GM23338 (cell line): ENCODE measurements at regions not wholly inside any gene's neighbourhood (a gene's known extent, or its start where the extent isn't known, plus 50 kb on each side); places are given as distances from the start of the nearest gene placed in this dataset.

Experiments used
- ATAC-seq: fragments of 200-7000 bp; cut with Tn5 transposase; 3 replicates; pipeline ENCODE4 v1.9.1; 2020
- DNase-seq: peaks from one replicate; pipeline ENCODE4 v3.0.0-alpha.2; 2015; ENCODE audit warnings: low spot score
- H2AFZ ChIP-seq: fragments of 200-600 bp; sonication (generic); 2 replicates; pipeline ENCODE4 v1.8.0; 2016; ENCODE audit warnings: antibody characterized with exemption, mild to moderate bottlenecking, moderate library complexity
- H3F3A ChIP-seq: fragments of 200-600 bp; sonication (generic); replicated peaks from 2 replicates; pipeline ENCODE4 v1.8.0; 2017; ENCODE audit warnings: antibody characterized with exemption, mixed run types, low read depth
- H3K27ac ChIP-seq: fragments of 200-600 bp; sonication (generic); 2 replicates; pipeline ENCODE4 v1.6.1; 2016; ENCODE audit warnings: low read depth
- H3K27me3 ChIP-seq: fragments of 200-600 bp; sonication (generic); 2 replicates; pipeline ENCODE4 v1.8.0; 2016; ENCODE audit warnings: mild to moderate bottlenecking, mixed run types, moderate library complexity; ENCODE audit not compliant: insufficient read depth
- H3K36me3 ChIP-seq: fragments of 200-600 bp; sonication (generic); 2 replicates; pipeline ENCODE4 v1.8.0; 2016; ENCODE audit warnings: mild to moderate bottlenecking; ENCODE audit not compliant: insufficient read depth
- H3K4me1 ChIP-seq: fragments of 200-600 bp; sonication (generic); 2 replicates; pipeline ENCODE4 v1.8.0; 2016; ENCODE audit warnings: mild to moderate bottlenecking, moderate library complexity; ENCODE audit not compliant: insufficient read depth
- H3K4me2 ChIP-seq: fragments of 200-600 bp; sonication (generic); 2 replicates; pipeline ENCODE4 v1.7.1; 2017; ENCODE audit warnings: mixed run types
- H3K4me3 ChIP-seq: fragments of 200-600 bp; sonication (generic); 2 replicates; pipeline ENCODE4 v1.6.1; 2016; ENCODE audit warnings: mixed run types
- H3K79me2 ChIP-seq: fragments of 200-600 bp; sonication (generic); replicated peaks from 2 replicates; pipeline ENCODE4 v1.8.0; 2017; ENCODE audit warnings: mild to moderate bottlenecking; ENCODE audit not compliant: insufficient read depth
- H3K9me2 ChIP-seq: fragments of 200-600 bp; sonication (generic); 2 replicates; pipeline ENCODE4 v1.8.0; 2017; ENCODE audit not compliant: insufficient read depth
- H4K20me1 ChIP-seq: fragments of 200-600 bp; sonication (generic); replicated peaks from 2 replicates; pipeline ENCODE4 v1.8.0; 2017; ENCODE audit warnings: mild to moderate bottlenecking; ENCODE audit not compliant: insufficient read depth
- H3K27ac Mint-ChIP-seq: 2 replicates; pipeline ENCODE4 v1.8.0; 2020; ENCODE audit warnings: inconsistent platforms, mild to moderate bottlenecking, moderate library complexity, mixed read lengths
- H3K27me3 Mint-ChIP-seq: 3 replicates; pipeline ENCODE4 v1.8.0; 2022; ENCODE audit warnings: low read depth, mild to moderate bottlenecking, moderate library complexity, mixed read lengths, inconsistent platforms; ENCODE audit not compliant: insufficient read depth, poor library complexity
- H3K36me3 Mint-ChIP-seq: 3 replicates; pipeline ENCODE4 v1.8.0; 2021; ENCODE audit warnings: low read depth, mild to moderate bottlenecking, inconsistent platforms, moderate library complexity, mixed read lengths
- H3K4me1 Mint-ChIP-seq: 3 replicates; pipeline ENCODE4 v1.8.0; 2020; ENCODE audit warnings: mild to moderate bottlenecking, inconsistent platforms, mixed read lengths
- H3K4me3 Mint-ChIP-seq: 3 replicates; pipeline ENCODE4 v1.8.0; 2021; ENCODE audit warnings: moderate library complexity, mild to moderate bottlenecking, inconsistent platforms, mixed read lengths
- H3K9me3 Mint-ChIP-seq: 3 replicates; pipeline ENCODE4 v1.8.0; 2020; ENCODE audit warnings: moderate library complexity, mild to moderate bottlenecking, inconsistent platforms, mixed read lengths
- CTCF ChIP-seq, 2 experiments: fragments of 200-600 bp in 1 of 2; sonication (generic) in 1 of 2; conservative IDR thresholded peaks; 2 replicates each; pipeline versions ENCODE4 v1.5.1 to v1.6.1; 2016 to 2017; ENCODE audit warnings: antibody characterized with exemption in 2 of 2, low read depth in 2 of 2, mild to moderate bottlenecking in 2 of 2, moderate library complexity in 1 of 2
- ETS1 ChIP-seq: IDR thresholded peaks from 2 replicates; pipeline ENCODE4 v1.6.1; 2016; ENCODE audit warnings: antibody characterized with exemption
- EZH2 ChIP-seq: fragments of 200-600 bp; sonication (generic); IDR thresholded peaks from one replicate; pipeline ENCODE4 v1.8.0; 2017; ENCODE audit warnings: antibody characterized with exemption, mild to moderate bottlenecking, low read depth; ENCODE audit not compliant: unreplicated experiment
- EZH2phosphoT487 ChIP-seq: fragments of 200-600 bp; sonication (generic); IDR thresholded peaks from one replicate; pipeline ENCODE4 v1.8.1; 2018; ENCODE audit warnings: antibody characterized with exemption; ENCODE audit not compliant: unreplicated experiment
- JUNB ChIP-seq: IDR thresholded peaks from one replicate; pipeline ENCODE4 v1.6.1; 2016; ENCODE audit warnings: antibody characterized with exemption; ENCODE audit not compliant: unreplicated experiment
- NANOG ChIP-seq: IDR thresholded peaks from 2 replicates; pipeline ENCODE4 v1.6.1; 2016; ENCODE audit warnings: antibody characterized with exemption, borderline replicate concordance
- POLR2AphosphoS5 ChIP-seq: IDR thresholded peaks from 2 replicates; pipeline ENCODE4 v1.6.1; 2016; ENCODE audit warnings: antibody characterized with exemption, low read depth
- REST ChIP-seq: IDR thresholded peaks from one replicate; pipeline ENCODE4 v1.6.1; 2018; ENCODE audit warnings: antibody characterized with exemption; ENCODE audit not compliant: unreplicated experiment
- ZNF114 ChIP-seq: fragments of 250-450 bp; sonication (Bioruptor Pico); IDR thresholded peaks from 2 replicates; pipeline ENCODE4 v1.5.0; 2020; ENCODE audit warnings: mild to moderate bottlenecking, moderate library complexity
- ZNF331 ChIP-seq: fragments of 250-450 bp; sonication (Bioruptor Pico); IDR thresholded peaks from 2 replicates; pipeline ENCODE4 v1.5.0; 2020; ENCODE audit warnings: low read depth, mild to moderate bottlenecking, moderate library complexity
- ZNF462 ChIP-seq: fragments of 250-450 bp; sonication (Bioruptor Pico); IDR thresholded peaks from 2 replicates; pipeline ENCODE4 v1.5.0; 2020; ENCODE audit warnings: mild to moderate bottlenecking, moderate library complexity

GRCh38 chr14:29223947-29224346, 457.4 kb downstream of the FOXG1 start (continued):
- TF ChIP-seq ETS1 (no peak), NANOG (no peak), REST (no peak), EZH2 (no peak), JUNB (no peak)

- no peak for ATAC-seq
- no peaks in the 10 kb centered on the region for H3K27me3 Mint-ChIP-seq
- TF ChIP-seq POLR2AphosphoS5 = no peak
- TF ChIP-seq ETS1 = no peak
- TF ChIP-seq CTCF (conservative IDR thresholded peaks at IDR 0.05; ENCODE audit: low read depth in 2 of 2) = no peak
- TF ChIP-seq EZH2phosphoT487 = no peak
- no peak for TF ChIP-seq ZNF462 (CRISPR knock-in tag)
- TF ChIP-seq ZNF331 (CRISPR knock-in tag) = no peak
- no peak for TF ChIP-seq ZNF114 (CRISPR knock-in tag)
- TF ChIP-seq JUNB = no peak
- TF ChIP-seq NANOG = no peak
These were observed 461.0 kb downstream of the FOXG1 start for GRCh38 chr14:29227631-29228030.

More at GRCh38 chr14:29227631-29228030, 461.0 kb downstream of the FOXG1 start:
- Histone ChIP-seq H3K4me2 (no peak overlapping the region), H3K4me1 (no peaks in the 10 kb centered on the region), H3K79me2 (no peaks in the 10 kb centered on the region), H3K27me3 (no peaks in the 10 kb centered on the region), H3K4me3 (no peak overlapping the region), H3K27ac (no peak overlapping the region), H3F3A (no peaks in the 10 kb centered on the region), H3K36me3 (no peaks in the 10 kb centered on the region), H3K9me2 (no peaks in the 10 kb centered on the region), H4K20me1 (no peaks in the 10 kb centered on the region), H2AFZ (no peak overlapping the region)
- no peaks in the 10 kb centered on the region for H3K36me3 Mint-ChIP-seq
- no peak for DNase-seq
- H3K27ac Mint-ChIP-seq = no peak overlapping the region
- H3K4me1 Mint-ChIP-seq = no peaks in the 10 kb centered on the region
- H3K9me3 Mint-ChIP-seq = no peaks in the 10 kb centered on the region
- H3K4me3 Mint-ChIP-seq = no peak overlapping the region
